IPS DF 4.7 (cell line): ENCODE measurements at regions not wholly inside any gene's neighbourhood (a gene's known extent, or its start where the extent isn't known, plus 50 kb on each side); places are given as distances from the start of the nearest gene placed in this dataset.

Experiments
- DNase-seq: peaks from one replicate; pipeline ENCODE4 v3.0.0-alpha.2; 2013; ENCODE audit warnings: low spot score; ENCODE audit errors: extremely low read depth

- DNase-seq, result no peak
Observed at GRCh38 chr16:7185165-7185564, 147.5 kb upstream of the RBFOX1 start.

GRCh38 chr16:7183768-7184167 lies 148.9 kb upstream of the RBFOX1 start:
- DNase-seq, result no peak

GRCh38 chr16:7182510-7183109 lies 150.0 kb upstream of the RBFOX1 start:
- peak; percentile 5 for DNase-seq

GRCh38 chr16:7177875-7178274 lies 154.8 kb upstream of the RBFOX1 start:
- no peak for DNase-seq

- no peak for DNase-seq
Observed at GRCh38 chr16:7171151-7171550, 161.5 kb upstream of the RBFOX1 start.

- DNase-seq, result no peak
Observed at GRCh38 chr16:7167626-7168025, 165.0 kb upstream of the RBFOX1 start.

GRCh38 chr16:7161891-7162290 lies 170.8 kb upstream of the RBFOX1 start:
- DNase-seq, result no peak

- no peak for DNase-seq
Observed at GRCh38 chr16:7160093-7160492, 172.6 kb upstream of the RBFOX1 start.

- no peak for DNase-seq
Observed at GRCh38 chr16:7158481-7158880, 174.2 kb upstream of the RBFOX1 start.

GRCh38 chr16:7150230-7150629 lies 182.4 kb upstream of the RBFOX1 start:
- no peak for DNase-seq

- DNase-seq, result no peak
Observed at GRCh38 chr16:7148606-7149005, 184.0 kb upstream of the RBFOX1 start.

- DNase-seq, result no peak
Observed at GRCh38 chr16:7140899-7141298, 191.7 kb upstream of the RBFOX1 start.

GRCh38 chr16:7137560-7138330 lies 194.9 kb upstream of the RBFOX1 start:
- no peak for DNase-seq

GRCh38 chr16:7132465-7132864 lies 200.2 kb upstream of the RBFOX1 start:
- DNase-seq, result no peak

- DNase-seq, result no peak
Observed at GRCh38 chr16:7124701-7125100, 207.9 kb upstream of the RBFOX1 start.

GRCh38 chr16:7124242-7124641 lies 208.4 kb upstream of the RBFOX1 start:
- DNase-seq, result no peak

GRCh38 chr16:7116734-7117133 lies 215.9 kb upstream of the RBFOX1 start:
- no peak for DNase-seq

GRCh38 chr16:7115898-7116297 lies 216.7 kb upstream of the RBFOX1 start:
- DNase-seq, result no peak

- DNase-seq, result no peak
Observed at GRCh38 chr16:7113949-7114348, 218.7 kb upstream of the RBFOX1 start.

GRCh38 chr16:7113395-7113794 lies 219.2 kb upstream of the RBFOX1 start:
- DNase-seq, result no peak

GRCh38 chr16:7111265-7111664 lies 221.4 kb upstream of the RBFOX1 start:
- DNase-seq, result no peak

GRCh38 chr16:7107436-7107835 lies 225.2 kb upstream of the RBFOX1 start:
- no peak for DNase-seq

- no peak for DNase-seq
Observed at GRCh38 chr16:7103056-7103455, 229.6 kb upstream of the RBFOX1 start.
